ENCODE measurements at regions not wholly inside any gene's neighbourhood (a gene's known extent, or its start where the extent isn't known, plus 50 kb on each side); places are given as distances from the start of the nearest gene placed in this dataset.

DNA sequence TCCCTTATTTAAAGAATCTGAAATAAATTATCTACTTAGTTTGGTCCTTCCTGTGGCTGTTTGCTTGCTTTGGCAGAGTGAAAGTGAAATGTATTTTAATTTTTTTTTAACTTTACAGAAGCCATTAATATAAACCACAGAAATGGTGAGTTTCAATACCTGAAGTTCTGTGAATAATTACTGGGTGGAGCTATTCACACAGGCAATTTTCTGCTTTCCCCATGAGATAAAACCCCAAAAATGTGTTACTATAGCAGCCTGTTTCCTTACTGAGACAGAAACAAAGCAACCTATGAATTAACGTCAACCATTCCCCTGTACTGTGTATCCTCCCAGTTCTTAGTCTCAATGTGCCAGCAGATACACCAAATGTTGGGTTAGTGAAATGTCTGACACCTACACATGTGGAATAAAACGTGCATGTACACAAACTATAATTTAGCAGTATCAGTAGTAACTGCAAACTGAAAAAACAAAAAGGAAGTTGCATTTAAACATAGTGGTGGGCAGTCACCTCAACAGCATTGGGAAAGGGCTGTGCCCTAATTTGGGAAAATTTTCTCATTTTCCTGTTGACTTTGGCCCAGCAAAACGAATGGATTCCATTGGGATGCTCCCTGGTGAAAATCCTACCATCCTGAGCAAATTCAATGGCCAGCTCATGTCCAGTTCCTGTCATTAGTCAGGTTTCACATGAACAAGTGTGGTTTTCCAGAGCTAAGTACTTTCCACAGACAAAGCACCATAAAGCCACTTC, 73.1 kb upstream of the RMDN2 start:
- Histone ChIP-seq H3K4me1 (ENCODE audit: control insufficient read depth in 2 of 2, insufficient read depth in 2 of 2, low read length in 1 of 2) (peaks cover 0 to 8% of the 10 kb centered on the region in 2 donors), H3K27ac (ENCODE audit: low read depth in 2 of 2, low read length in 1 of 2) (no peak overlapping the region)
- WGBS, 2 donors = 58 to 69% methylated on average over 3 of the region's 3 CpGs

DNA sequence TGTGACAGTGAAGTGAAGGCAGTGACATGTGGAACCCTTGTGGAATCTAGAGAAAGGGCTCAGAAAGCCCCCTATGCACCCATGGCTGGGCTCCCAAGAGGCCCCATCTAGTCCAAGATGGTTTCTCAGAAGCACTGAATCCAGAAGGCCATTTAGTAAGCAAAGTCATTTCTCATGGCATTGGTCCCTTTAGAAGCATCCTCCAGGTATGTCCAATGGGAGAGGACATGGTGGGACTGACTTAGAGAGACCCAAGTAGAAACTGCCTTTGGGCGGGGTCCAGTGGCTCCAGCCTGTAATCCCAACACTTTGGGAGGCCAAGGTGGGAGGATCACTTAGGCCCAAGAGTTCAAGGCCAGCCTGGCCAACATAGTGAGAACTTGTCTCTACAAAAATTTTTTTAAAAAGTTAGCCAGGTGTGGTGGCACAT, 72.5 kb upstream of the RMDN2 start:
- Histone ChIP-seq H3K27ac (ENCODE audit: low read depth in 2 of 2, low read length in 1 of 2) (no peak overlapping the region), H3K4me1 (ENCODE audit: control insufficient read depth in 2 of 2, insufficient read depth in 2 of 2, low read length in 1 of 2) (peaks cover 0 to 8% of the 10 kb centered on the region in 2 donors), H3K36me3 (ENCODE audit: control insufficient read depth in 2 of 2, insufficient read depth in 2 of 2, low read length in 1 of 2) (no peaks in the 10 kb centered on the region), H3K27me3 (ENCODE audit: control insufficient read depth in 1 of 2, insufficient read depth in 2 of 2, low read length in 2 of 2) (no peaks in the 10 kb centered on the region), H3K4me3 (ENCODE audit: low read depth in 1 of 2, low read length in 2 of 2) (no peak overlapping the region), H3K9me3 (ENCODE audit: control insufficient read depth in 2 of 2, insufficient read depth in 1 of 2, low read depth in 1 of 2, low read length in 1 of 2) (no peaks in the 10 kb centered on the region)
- WGBS, 2 donors = 98 to 100% methylated on average over 1 of the region's 1 CpG

More for the DNA sequence above, 73.1 kb upstream of the RMDN2 start:
- Histone ChIP-seq H3K36me3 (ENCODE audit: control insufficient read depth in 2 of 2, insufficient read depth in 2 of 2, low read length in 1 of 2) (no peaks in the 10 kb centered on the region), H3K9me3 (ENCODE audit: control insufficient read depth in 2 of 2, insufficient read depth in 1 of 2, low read depth in 1 of 2, low read length in 1 of 2) (no peaks in the 10 kb centered on the region), H3K27me3 (ENCODE audit: control insufficient read depth in 1 of 2, insufficient read depth in 2 of 2, low read length in 2 of 2) (no peaks in the 10 kb centered on the region), H3K4me3 (ENCODE audit: low read depth in 1 of 2, low read length in 2 of 2) (no peak overlapping the region)

DNA sequence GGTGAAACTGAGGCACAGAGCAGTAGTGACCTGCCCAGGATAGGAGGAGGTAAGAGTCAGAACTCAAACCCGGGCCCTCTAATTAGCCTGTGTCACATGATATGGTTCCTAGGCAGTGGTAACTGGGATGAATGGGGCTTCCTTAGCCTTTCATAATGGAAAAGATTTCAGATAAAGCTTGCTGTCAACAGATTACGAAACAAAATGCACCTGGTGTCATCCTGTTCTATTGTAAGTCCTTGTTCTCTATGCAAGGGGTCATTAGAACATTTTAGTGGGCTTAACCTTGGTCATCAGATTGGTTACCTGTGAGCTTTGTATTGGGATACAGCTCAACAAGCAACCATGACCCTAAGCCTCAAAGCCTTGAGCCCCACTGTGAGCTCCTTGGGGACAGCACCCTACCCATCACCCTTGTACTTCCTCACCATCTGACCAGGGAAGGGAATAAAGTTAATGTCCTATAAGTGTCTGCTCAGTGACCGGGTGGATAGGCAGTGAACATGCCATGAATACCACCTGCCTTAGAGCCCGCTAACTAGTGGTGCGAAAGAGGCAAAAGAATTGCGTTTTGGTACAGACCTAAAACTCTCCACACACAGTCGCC, 70.3 kb upstream of the RMDN2 start:
- Histone ChIP-seq H3K27ac (ENCODE audit: low read depth in 2 of 2, low read length in 1 of 2) (peak overlapping the region; percentile 35 to 73), H3K9me3 (ENCODE audit: control insufficient read depth in 2 of 2, insufficient read depth in 1 of 2, low read depth in 1 of 2, low read length in 1 of 2) (peaks cover 0 to 8% of the 10 kb centered on the region in 2 donors), H3K4me3 (ENCODE audit: low read depth in 1 of 2, low read length in 2 of 2) (no peak overlapping the region)

DNA sequence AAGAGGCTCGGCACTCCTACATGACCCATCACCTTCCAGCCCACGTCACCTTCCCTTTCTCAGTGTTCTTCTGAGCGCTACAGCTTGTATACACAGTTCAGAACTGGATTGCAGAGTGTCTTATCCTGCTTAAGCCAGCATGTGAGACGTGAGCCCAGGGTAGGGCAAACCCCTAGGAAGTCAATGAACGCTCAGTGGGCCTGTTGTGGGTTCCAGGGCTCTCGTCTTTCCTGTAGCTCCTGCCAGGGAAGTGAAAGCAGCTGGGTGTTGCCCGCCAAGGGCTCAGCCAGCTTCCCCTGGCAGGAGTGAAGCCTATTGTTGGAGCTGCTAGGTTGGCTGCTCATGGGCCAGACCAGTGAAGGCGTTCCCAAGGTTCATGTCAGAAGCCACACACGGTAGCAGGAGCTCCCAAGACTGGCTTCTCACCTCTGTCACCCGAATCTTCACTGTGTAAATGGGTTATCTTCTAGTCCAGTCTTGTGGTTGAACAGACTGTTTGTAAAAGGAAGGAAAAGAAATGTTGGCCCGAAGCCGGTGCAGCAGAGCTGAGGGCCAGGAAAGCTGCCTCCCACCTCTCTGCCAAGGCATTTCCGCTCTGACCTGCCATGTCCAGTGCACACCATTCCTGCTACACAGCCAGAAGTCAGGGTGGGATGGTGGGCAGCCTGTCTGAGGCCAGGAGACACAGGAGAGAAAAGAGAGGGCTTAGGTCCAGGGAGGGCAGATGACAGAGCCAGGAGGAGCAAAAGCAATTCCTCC, 69.6 kb upstream of the RMDN2 start:
- peaks cover 0 to 8% of the 10 kb centered on the region in 2 donors for H3K4me1 ChIP-seq (ENCODE audit: control insufficient read depth in 2 of 2, insufficient read depth in 2 of 2, low read length in 1 of 2)
- no peaks in the 10 kb centered on the region for H3K27me3 ChIP-seq (ENCODE audit: control insufficient read depth in 1 of 2, insufficient read depth in 2 of 2, low read length in 2 of 2)
- H3K4me3 ChIP-seq (ENCODE audit: low read depth in 1 of 2, low read length in 2 of 2) = no peak overlapping the region
- H3K9me3 ChIP-seq (ENCODE audit: control insufficient read depth in 2 of 2, insufficient read depth in 1 of 2, low read depth in 1 of 2, low read length in 1 of 2) = peaks cover 0 to 8% of the 10 kb centered on the region in 2 donors
- no peaks in the 10 kb centered on the region for H3K36me3 ChIP-seq (ENCODE audit: control insufficient read depth in 2 of 2, insufficient read depth in 2 of 2, low read length in 1 of 2)
- peak overlapping the region; percentile 35 to 73 for H3K27ac ChIP-seq (ENCODE audit: low read depth in 2 of 2, low read length in 1 of 2)
- 30 to 31% methylated on average over 13 of the region's 13 CpGs for WGBS, 2 donors

More for the DNA sequence above, 70.3 kb upstream of the RMDN2 start:
- Histone ChIP-seq H3K4me1 (ENCODE audit: control insufficient read depth in 2 of 2, insufficient read depth in 2 of 2, low read length in 1 of 2) (peaks cover 0 to 8% of the 10 kb centered on the region in 2 donors), H3K27me3 (ENCODE audit: control insufficient read depth in 1 of 2, insufficient read depth in 2 of 2, low read length in 2 of 2) (no peaks in the 10 kb centered on the region), H3K36me3 (ENCODE audit: control insufficient read depth in 2 of 2, insufficient read depth in 2 of 2, low read length in 1 of 2) (no peaks in the 10 kb centered on the region)
- WGBS, 2 donors = 80 to 83% methylated on average over 7 of the region's 7 CpGs

DNA sequence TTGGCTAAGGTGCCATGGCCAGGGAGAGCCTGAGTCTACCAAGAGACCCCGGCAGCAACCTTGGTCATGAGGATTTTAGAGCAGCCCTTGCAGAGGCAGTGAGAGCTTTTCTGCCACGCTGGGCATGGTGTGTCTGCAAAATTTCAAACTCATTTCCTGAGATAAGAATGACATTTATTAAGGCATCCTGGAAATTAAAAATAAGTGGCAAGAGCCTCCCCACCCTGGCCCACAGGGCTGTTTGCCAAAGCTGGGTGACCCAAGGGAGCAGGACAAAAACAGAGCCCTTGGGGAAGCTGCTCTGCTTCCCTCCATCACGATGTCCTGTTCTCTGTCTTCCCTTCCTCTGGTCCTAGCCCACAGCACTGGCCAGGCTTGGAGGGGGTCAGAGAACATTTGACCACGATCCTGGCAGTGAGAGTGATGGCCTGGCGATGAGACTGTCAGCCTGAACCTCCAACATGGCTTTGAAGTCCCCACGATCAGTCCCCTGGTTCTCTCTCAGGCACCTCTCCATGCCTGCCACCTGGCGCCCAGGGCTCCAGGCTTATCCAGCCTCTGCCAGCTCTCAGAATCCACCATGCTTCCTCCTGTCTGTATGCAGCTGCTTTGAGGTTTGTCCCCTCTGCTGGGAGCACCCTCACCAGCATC, 68.9 kb upstream of the RMDN2 start:
- no peaks in the 10 kb centered on the region for H3K27me3 ChIP-seq (ENCODE audit: control insufficient read depth in 1 of 2, insufficient read depth in 2 of 2, low read length in 2 of 2)
- H3K27ac ChIP-seq (ENCODE audit: low read depth in 2 of 2, low read length in 1 of 2) = peak overlapping the region; percentile 14 to 35
- no peak overlapping the region for H3K4me3 ChIP-seq (ENCODE audit: low read depth in 1 of 2, low read length in 2 of 2)
- peaks cover 0 to 8% of the 10 kb centered on the region in 2 donors for H3K9me3 ChIP-seq (ENCODE audit: control insufficient read depth in 2 of 2, insufficient read depth in 1 of 2, low read depth in 1 of 2, low read length in 1 of 2)
- H3K4me1 ChIP-seq (ENCODE audit: control insufficient read depth in 2 of 2, insufficient read depth in 2 of 2, low read length in 1 of 2) = peaks cover 0 to 8% of the 10 kb centered on the region in 2 donors
- 69 to 71% methylated on average over 7 of the region's 7 CpGs for WGBS, 2 donors
- H3K36me3 ChIP-seq (ENCODE audit: control insufficient read depth in 2 of 2, insufficient read depth in 2 of 2, low read length in 1 of 2) = no peaks in the 10 kb centered on the region

DNA sequence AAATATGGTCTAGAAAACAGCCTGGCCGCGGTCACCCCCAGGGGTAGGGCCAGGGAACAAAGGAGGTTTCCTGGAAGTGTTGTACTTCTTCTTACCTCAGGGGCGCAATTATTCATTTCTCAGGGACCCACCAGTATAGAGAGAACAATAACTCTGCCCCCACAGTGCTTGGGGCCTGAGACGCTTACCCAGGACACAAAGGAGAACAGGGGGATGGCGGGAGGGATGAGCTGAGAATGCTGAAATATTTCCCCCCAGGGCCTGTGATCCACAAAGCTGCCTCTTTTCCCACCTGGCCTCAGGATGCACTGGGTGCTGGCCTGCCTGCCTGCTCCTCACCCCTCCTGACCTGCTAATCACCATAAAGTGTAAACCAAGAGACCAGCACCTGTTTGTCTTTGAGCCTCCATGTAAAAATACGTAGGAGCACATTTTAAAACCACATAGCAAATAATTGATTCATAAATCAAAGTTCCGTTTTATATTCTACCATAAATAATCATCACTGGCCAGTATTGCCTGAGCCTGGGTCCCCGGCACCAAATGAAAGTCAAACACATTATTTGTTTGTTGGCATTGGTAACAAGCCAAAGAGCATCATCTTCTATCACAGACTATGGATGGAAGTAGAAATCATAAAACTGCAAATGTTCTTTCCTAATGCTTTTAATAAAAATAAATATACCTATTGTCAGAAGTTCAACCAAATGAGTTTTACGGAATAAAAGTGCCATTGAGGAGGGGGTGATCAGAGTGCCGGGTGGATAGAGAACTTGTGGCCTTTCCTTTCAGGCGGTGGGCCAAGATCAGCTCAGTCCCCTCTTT, 67.3 kb upstream of the RMDN2 start:
- no peaks in the 10 kb centered on the region for H3K36me3 ChIP-seq (ENCODE audit: control insufficient read depth in 2 of 2, insufficient read depth in 2 of 2, low read length in 1 of 2)
- H3K27me3 ChIP-seq (ENCODE audit: control insufficient read depth in 1 of 2, insufficient read depth in 2 of 2, low read length in 2 of 2) = no peaks in the 10 kb centered on the region
- no peak overlapping the region for H3K4me3 ChIP-seq (ENCODE audit: low read depth in 1 of 2, low read length in 2 of 2)
- H3K9me3 ChIP-seq (ENCODE audit: control insufficient read depth in 2 of 2, insufficient read depth in 1 of 2, low read depth in 1 of 2, low read length in 1 of 2) = peaks cover 0 to 8% of the 10 kb centered on the region in 2 donors
- 78 to 80% methylated on average over 11 of the region's 11 CpGs for WGBS, 2 donors
- H3K4me1 ChIP-seq (ENCODE audit: control insufficient read depth in 2 of 2, insufficient read depth in 2 of 2, low read length in 1 of 2) = peaks cover 0 to 8% of the 10 kb centered on the region in 2 donors
- H3K27ac ChIP-seq (ENCODE audit: low read depth in 2 of 2, low read length in 1 of 2) = peak overlapping the region; percentile 4 to 51

DNA sequence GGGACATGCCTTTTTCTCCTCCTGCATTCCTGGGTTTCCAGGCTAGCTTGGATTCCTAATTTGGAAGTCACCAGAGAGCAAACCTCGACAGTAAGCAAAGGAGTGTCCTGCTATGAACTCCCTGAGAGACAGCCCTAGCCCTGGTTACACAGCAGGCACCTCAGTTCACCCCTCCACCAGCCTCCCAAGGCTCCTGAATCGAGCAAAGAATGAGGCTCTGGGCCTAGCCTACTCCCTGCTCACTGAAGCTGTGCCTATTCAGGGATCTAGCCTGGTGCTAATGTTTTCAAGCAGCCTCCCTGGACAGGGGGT, 66.7 kb upstream of the RMDN2 start:
- H3K27ac ChIP-seq (ENCODE audit: low read depth in 2 of 2, low read length in 1 of 2) = peak overlapping the region; percentile 40 to 48
- H3K4me1 ChIP-seq (ENCODE audit: control insufficient read depth in 2 of 2, insufficient read depth in 2 of 2, low read length in 1 of 2) = peaks cover 0 to 8% of the 10 kb centered on the region in 2 donors
- WGBS, 2 donors = 42 to 52% methylated on average over 2 of the region's 2 CpGs
- no peaks in the 10 kb centered on the region for H3K36me3 ChIP-seq (ENCODE audit: control insufficient read depth in 2 of 2, insufficient read depth in 2 of 2, low read length in 1 of 2)
- H3K9me3 ChIP-seq (ENCODE audit: control insufficient read depth in 2 of 2, insufficient read depth in 1 of 2, low read depth in 1 of 2, low read length in 1 of 2) = peaks cover 0 to 8% of the 10 kb centered on the region in 2 donors
- H3K27me3 ChIP-seq (ENCODE audit: control insufficient read depth in 1 of 2, insufficient read depth in 2 of 2, low read length in 2 of 2) = no peaks in the 10 kb centered on the region
- no peak overlapping the region for H3K4me3 ChIP-seq (ENCODE audit: low read depth in 1 of 2, low read length in 2 of 2)

DNA sequence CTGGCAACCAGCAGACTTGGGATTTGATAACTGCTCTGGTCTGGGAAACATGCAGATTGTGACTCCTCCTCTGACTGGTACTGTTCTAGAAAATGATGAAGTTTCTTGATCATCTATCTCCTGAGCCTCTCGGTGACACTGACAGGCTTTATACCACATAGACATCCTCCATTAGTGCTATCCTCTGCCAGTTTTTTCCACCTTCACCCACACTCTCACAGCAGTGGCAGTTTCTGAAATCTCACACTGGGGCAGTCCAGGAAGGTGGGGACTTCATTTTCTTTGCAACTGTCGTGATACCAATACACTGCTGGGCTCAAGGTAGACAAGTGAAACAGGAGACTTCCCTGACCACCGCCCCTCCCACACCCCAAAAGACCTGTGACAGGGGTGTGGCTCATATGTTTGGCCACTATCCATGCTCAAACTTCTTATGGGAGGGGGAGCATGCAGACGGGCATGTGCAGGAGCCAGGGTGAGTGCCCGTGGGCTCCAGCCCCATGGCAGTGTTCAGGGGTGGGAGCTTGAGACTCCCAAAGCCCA, 66.3 kb upstream of the RMDN2 start:
- Histone ChIP-seq H3K27me3 (ENCODE audit: control insufficient read depth in 1 of 2, insufficient read depth in 2 of 2, low read length in 2 of 2) (no peaks in the 10 kb centered on the region), H3K27ac (ENCODE audit: low read depth in 2 of 2, low read length in 1 of 2) (peak overlapping the region; percentile 40 to 48), H3K36me3 (ENCODE audit: control insufficient read depth in 2 of 2, insufficient read depth in 2 of 2, low read length in 1 of 2) (no peaks in the 10 kb centered on the region), H3K4me3 (ENCODE audit: low read depth in 1 of 2, low read length in 2 of 2) (no peak overlapping the region), H3K4me1 (ENCODE audit: control insufficient read depth in 2 of 2, insufficient read depth in 2 of 2, low read length in 1 of 2) (peaks cover 0 to 8% of the 10 kb centered on the region in 2 donors), H3K9me3 (ENCODE audit: control insufficient read depth in 2 of 2, insufficient read depth in 1 of 2, low read depth in 1 of 2, low read length in 1 of 2) (peaks cover 0 to 8% of the 10 kb centered on the region in 2 donors)
- WGBS, 2 donors = 67 to 70% methylated on average over 5 of the region's 5 CpGs
